Vagina (tissue), 2 donors: ENCODE measurements at regions not wholly inside any gene's neighbourhood (a gene's known extent, or its start where the extent isn't known, plus 50 kb on each side); places are given as distances from the start of the nearest gene placed in this dataset.

Source experiments
- CTCF ChIP-seq, 3 experiments: fragments of 450-650 bp in 2 of 3; fragments of 200-600 bp in 1 of 3; sonication (generic) in 1 of 3; IDR thresholded peaks; one replicate each; pipeline ENCODE4 v1.5.1; 2017 to 2019; ENCODE audit warnings: antibody characterized with exemption in 3 of 3, mild to moderate bottlenecking in 2 of 3, moderate library complexity in 2 of 3
- POLR2A ChIP-seq, 2 donors: fragments of 450-650 bp; IDR thresholded peaks; one replicate each; pipeline ENCODE4 v1.6.1; 2017; ENCODE audit warnings: antibody characterized with exemption in 2 of 2, mild to moderate bottlenecking in 2 of 2, moderate library complexity in 2 of 2

GRCh38 chr2:37544591-37545031, 126.8 kb downstream of the CDC42EP3 start:
- no peak for TF ChIP-seq CTCF (IDR thresholded peaks at IDR 0.05)
- no peak for TF ChIP-seq POLR2A (IDR thresholded peaks at IDR 0.05)
